Endothelial cell (in vitro differentiated cells): ENCODE measurements at regions not wholly inside any gene's neighbourhood (a gene's known extent, or its start where the extent isn't known, plus 50 kb on each side); places are given as distances from the start of the nearest gene placed in this dataset.

Experiments
- DNase-seq: peaks from one replicate; pipeline ENCODE4 v3.0.0; 2021; ENCODE audit warnings: low spot score
- H3K27ac Mint-ChIP-seq: one replicate; pipeline ENCODE4 v1.8.0; 2021; ENCODE audit warnings: mixed read lengths, inconsistent platforms; ENCODE audit not compliant: unreplicated experiment
- H3K27me3 Mint-ChIP-seq: one replicate; pipeline ENCODE4 v1.8.0; 2021; ENCODE audit warnings: mild to moderate bottlenecking, moderate library complexity, mixed read lengths, inconsistent platforms; ENCODE audit not compliant: unreplicated experiment
- H3K36me3 Mint-ChIP-seq: one replicate; pipeline ENCODE4 v1.8.0; 2021; ENCODE audit warnings: mild to moderate bottlenecking, low read depth, mixed read lengths, inconsistent platforms; ENCODE audit not compliant: unreplicated experiment
- H3K4me1 Mint-ChIP-seq: one replicate; pipeline ENCODE4 v1.8.0; 2021; ENCODE audit warnings: mild to moderate bottlenecking, mixed read lengths, inconsistent platforms; ENCODE audit not compliant: unreplicated experiment
- H3K4me3 Mint-ChIP-seq: one replicate; pipeline ENCODE4 v1.8.0; 2021; ENCODE audit warnings: mild to moderate bottlenecking, mixed read lengths, inconsistent platforms; ENCODE audit not compliant: unreplicated experiment
- H3K9me3 Mint-ChIP-seq: one replicate; pipeline ENCODE4 v1.8.0; 2021; ENCODE audit warnings: mixed read lengths, inconsistent platforms; ENCODE audit not compliant: unreplicated experiment
- CTCF ChIP-seq: fragments of 200-600 bp; sonication (generic); IDR thresholded peaks from one replicate; pipeline ENCODE4 v1.5.0; 2021; ENCODE audit warnings: antibody characterized with exemption; ENCODE audit not compliant: unreplicated experiment

GRCh38 chr15:31522028-31522427, 195.4 kb downstream of the KLF13 start:
- Mint-ChIP-seq H3K4me1 (peaks cover 2% of the 10 kb centered on the region), H3K9me3 (no peaks in the 10 kb centered on the region), H3K4me3 (no peak overlapping the region), H3K27ac (no peak overlapping the region), H3K27me3 (peaks cover 4% of the 10 kb centered on the region), H3K36me3 (no peaks in the 10 kb centered on the region)
- no peak for TF ChIP-seq CTCF
- no peak for DNase-seq

DNA sequence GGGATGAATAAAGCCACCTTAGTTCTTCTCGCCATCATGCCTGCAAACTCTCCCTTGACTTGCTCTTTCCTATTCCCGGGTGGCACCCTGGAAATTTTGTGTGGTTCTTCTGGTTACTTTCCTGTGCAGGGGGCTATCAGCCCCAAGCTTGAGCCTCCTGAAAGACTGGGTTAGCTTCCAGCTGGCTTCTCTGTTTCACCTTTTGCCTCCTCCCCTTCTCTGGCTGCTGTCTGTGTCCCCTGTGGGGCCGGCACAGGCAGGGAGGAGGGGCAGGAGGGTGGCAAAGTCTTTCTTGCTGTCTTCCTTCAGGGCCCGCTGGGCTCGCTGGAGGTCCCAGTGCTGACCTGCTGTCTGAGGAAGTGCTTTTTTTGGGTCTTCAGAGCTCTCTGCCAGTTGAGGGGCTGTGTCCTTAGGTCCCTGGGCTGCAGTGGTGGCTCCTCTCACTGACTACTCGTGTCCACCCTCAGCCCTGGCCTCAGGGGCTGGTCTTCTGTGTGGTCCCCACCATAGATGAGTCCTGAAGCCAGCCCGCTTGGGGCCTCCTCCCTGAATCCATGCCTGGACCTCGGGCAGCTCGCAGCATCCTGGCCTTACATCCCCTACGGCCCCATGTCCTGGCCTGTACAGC, 196.5 kb downstream of the KLF13 start:
- Mint-ChIP-seq H3K36me3 (no peaks in the 10 kb centered on the region), H3K27me3 (peaks cover 6% of the 10 kb centered on the region), H3K9me3 (no peaks in the 10 kb centered on the region), H3K27ac (no peak overlapping the region), H3K4me3 (no peak overlapping the region), H3K4me1 (peaks cover 13% of the 10 kb centered on the region)
- DNase-seq: no peak
- TF ChIP-seq CTCF: no peak

- no peak for TF ChIP-seq CTCF
- DNase-seq: no peak
- no peaks in the 10 kb centered on the region for H3K36me3 Mint-ChIP-seq
- H3K4me3 Mint-ChIP-seq: no peak overlapping the region
- H3K27ac Mint-ChIP-seq: no peak overlapping the region
- H3K4me1 Mint-ChIP-seq: peaks cover 14% of the 10 kb centered on the region
- peaks cover 7% of the 10 kb centered on the region for H3K27me3 Mint-ChIP-seq
- H3K9me3 Mint-ChIP-seq: no peaks in the 10 kb centered on the region
Observed at GRCh38 chr15:31523655-31524049, 197.0 kb downstream of the KLF13 start.

DNA sequence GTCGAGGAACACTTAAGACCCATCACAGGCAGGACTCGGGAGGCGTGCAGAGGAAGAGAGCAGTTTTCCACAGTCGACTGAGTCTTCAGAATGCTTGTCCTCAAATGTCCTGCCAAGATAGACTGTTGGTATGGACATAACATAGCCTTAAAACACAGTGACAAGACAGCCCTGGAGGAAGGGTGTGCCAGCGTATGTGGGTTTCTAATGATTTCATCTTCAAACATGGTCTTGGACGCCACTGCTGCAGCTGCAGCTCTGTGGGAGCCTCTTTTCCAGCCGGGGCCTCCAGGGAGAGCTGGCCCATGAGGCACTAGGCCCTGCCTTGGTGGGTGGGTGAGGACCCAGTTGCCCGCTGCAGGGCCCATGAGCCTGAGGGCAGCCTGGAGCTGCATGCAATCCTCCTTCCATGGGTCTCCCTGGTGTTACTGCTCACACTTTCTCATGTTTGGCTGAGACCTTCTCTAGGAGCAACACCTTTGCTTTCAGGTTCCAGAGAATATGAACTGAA, 198.6 kb downstream of the KLF13 start:
- no peak overlapping the region for H3K4me3 Mint-ChIP-seq
- TF ChIP-seq CTCF: no peak
- H3K27ac Mint-ChIP-seq: no peak overlapping the region
- H3K36me3 Mint-ChIP-seq: no peaks in the 10 kb centered on the region
- H3K9me3 Mint-ChIP-seq: no peaks in the 10 kb centered on the region
- H3K27me3 Mint-ChIP-seq: peaks cover 7% of the 10 kb centered on the region
- peaks cover 17% of the 10 kb centered on the region for H3K4me1 Mint-ChIP-seq
- no peak for DNase-seq

GRCh38 chr15:31525988-31526665, 199.5 kb downstream of the KLF13 start:
- no peaks in the 10 kb centered on the region for H3K9me3 Mint-ChIP-seq
- H3K4me3 Mint-ChIP-seq: no peak overlapping the region
- H3K4me1 Mint-ChIP-seq: peaks cover 25% of the 10 kb centered on the region
- peaks cover 7% of the 10 kb centered on the region for H3K27me3 Mint-ChIP-seq
- no peak overlapping the region for H3K27ac Mint-ChIP-seq
- no peak for TF ChIP-seq CTCF
- DNase-seq: no peak
- H3K36me3 Mint-ChIP-seq: no peaks in the 10 kb centered on the region
